GM19328 (cell line): ENCODE measurements at regions not wholly inside any gene's neighbourhood (a gene's known extent, or its start where the extent isn't known, plus 50 kb on each side); places are given as distances from the start of the nearest gene placed in this dataset.
A peak's percentile ranks its signal among the peaks of the same experiment; 100 is the strongest.

Source experiments
- ATAC-seq: cut with Tn5 transposase; IDR thresholded peaks from one replicate; pipeline ENCODE4 v1.9.1; 2021; ENCODE audit warnings: mild to moderate bottlenecking, moderate library complexity; ENCODE audit not compliant: unreplicated experiment

- ATAC-seq, result no peak
Observed at GRCh38 chr9:109910671-109911518, 130.9 kb downstream of the PALM2AKAP2 start.

GRCh38 chr9:109912082-109912582 is 132.1 kb downstream of the PALM2AKAP2 start:
- ATAC-seq, result no peak

GRCh38 chr9:109912726-109913460 is 132.9 kb downstream of the PALM2AKAP2 start:
- ATAC-seq, result no peak

- no peak for ATAC-seq
Observed at GRCh38 chr9:109913461-109913810, 133.4 kb downstream of the PALM2AKAP2 start.

- ATAC-seq, result no peak
Observed at GRCh38 chr9:109914280-109915027, 134.5 kb downstream of the PALM2AKAP2 start.

- ATAC-seq, result no peak
Observed at GRCh38 chr9:109916316-109916715, 136.3 kb downstream of the PALM2AKAP2 start.

- ATAC-seq, result peak; percentile 69
Observed at GRCh38 chr9:109918339-109919163, 138.6 kb downstream of the PALM2AKAP2 start.

GRCh38 chr9:109919736-109920408 is 139.9 kb downstream of the PALM2AKAP2 start:
- ATAC-seq, result no peak

GRCh38 chr9:109922617-109923470 is 142.8 kb downstream of the PALM2AKAP2 start:
- ATAC-seq, result no peak

- no peak for ATAC-seq
Observed at GRCh38 chr9:109923471-109923760, 143.4 kb downstream of the PALM2AKAP2 start.

- no peak for ATAC-seq
Observed at GRCh38 chr9:109923806-109924205, 143.8 kb downstream of the PALM2AKAP2 start.

- ATAC-seq, result no peak
Observed at GRCh38 chr9:109925799-109926198, 145.8 kb downstream of the PALM2AKAP2 start.

- ATAC-seq, result no peak
Observed at GRCh38 chr9:109926421-109926869, 146.4 kb downstream of the PALM2AKAP2 start.

- ATAC-seq, result no peak
Observed at GRCh38 chr9:109931623-109932022, 151.6 kb downstream of the PALM2AKAP2 start.

- no peak for ATAC-seq
Observed at GRCh38 chr9:109934136-109934856, 154.3 kb downstream of the PALM2AKAP2 start.

- no peak for ATAC-seq
Observed at GRCh38 chr9:109934857-109935215, 154.8 kb downstream of the PALM2AKAP2 start.

GRCh38 chr9:109935406-109936087 is 155.5 kb downstream of the PALM2AKAP2 start:
- ATAC-seq, result no peak
